ENCODE measurements at regions not wholly inside any gene's neighbourhood (a gene's known extent, or its start where the extent isn't known, plus 50 kb on each side); places are given as distances from the start of the nearest gene placed in this dataset.
"Not testable (repeated sequence)": the region's sequence is repeated elsewhere in the genome, so short reads cannot be mapped to it uniquely, and the experiment has no call there.

DNA sequence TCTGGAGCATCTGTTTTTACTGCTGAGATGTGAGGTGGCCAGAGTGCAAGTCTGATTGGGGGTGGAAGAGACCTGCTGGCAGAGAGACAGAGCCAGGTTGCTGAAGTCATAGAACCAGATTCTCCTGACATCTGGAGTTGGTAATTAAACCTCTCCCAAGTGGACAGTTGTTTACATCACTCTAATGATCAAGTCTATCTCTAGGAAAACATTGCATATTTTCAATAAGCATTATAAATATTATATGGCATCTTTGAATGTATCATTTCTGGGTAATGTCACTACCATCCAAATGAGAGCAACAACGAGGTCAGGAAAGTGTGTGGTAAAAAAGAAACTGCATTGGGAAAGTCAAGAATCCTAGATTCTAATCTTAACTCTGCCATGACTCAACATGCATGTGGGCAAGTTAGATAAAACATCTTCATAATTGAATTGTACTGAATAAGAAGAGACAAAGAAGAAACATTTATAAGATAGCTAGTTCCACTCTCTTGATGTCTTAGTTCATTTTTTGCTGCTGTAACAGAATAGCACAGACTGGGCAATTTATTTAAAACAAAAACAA, 351.2 kb upstream of the API5 start:
- H3K4me3 ChIP-seq (ENCODE audit: low read depth, low read length) = no peak overlapping the region
- no peak for DNase-seq (ENCODE audit: low read depth)

DNA sequence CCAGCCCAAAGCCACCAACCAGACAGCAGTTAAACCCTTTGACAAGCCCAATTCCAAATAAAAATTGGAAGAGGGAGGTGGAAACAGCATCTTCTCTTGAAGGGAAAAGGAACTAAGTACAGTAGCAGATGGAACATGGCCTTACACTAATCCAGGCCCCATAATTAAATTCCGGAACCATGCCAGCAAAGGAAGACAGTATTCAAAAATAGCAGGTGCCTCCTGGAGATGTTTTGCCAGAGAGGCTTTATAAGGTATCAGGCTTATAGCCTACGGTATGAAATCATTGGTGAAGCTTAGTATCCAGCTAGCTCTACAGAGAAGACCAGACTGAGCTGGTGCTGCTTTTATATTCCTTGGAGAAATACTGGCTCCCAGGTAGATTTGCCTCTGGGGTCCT, 344.1 kb upstream of the API5 start:
- H3K4me3 ChIP-seq (ENCODE audit: low read depth, low read length) = no peak overlapping the region
- DNase-seq (ENCODE audit: low read depth) = no peak

DNA sequence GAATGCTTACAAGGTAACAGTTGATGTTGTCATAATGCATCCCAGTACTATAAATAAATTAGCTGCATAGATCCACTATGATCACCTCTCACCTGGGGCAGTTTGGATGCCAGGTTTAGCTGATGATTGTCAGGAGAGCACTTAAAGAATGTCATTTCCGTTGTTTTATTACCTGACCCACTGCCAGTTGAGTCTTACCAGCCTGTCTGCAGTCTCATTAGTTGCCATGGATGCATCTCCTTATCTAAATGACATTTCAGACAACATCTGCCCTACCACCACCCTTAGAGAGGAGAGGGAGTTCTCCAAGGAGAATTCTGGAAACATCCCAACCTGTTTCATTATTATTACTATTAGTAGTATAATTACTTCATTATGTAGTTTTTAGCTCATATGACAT, 339.1 kb upstream of the API5 start:
- H3K4me3 ChIP-seq (ENCODE audit: low read depth, low read length) = no peak overlapping the region
- DNase-seq (ENCODE audit: low read depth) = no peak

- DNase-seq (ENCODE audit: low read depth) = no peak
- H3K4me3 ChIP-seq (ENCODE audit: low read depth, low read length) = no peak overlapping the region
Measured at GRCh38 chr11:42974510-42975179, 337.2 kb upstream of the API5 start.

GRCh38 chr11:42975180-42975529, 336.6 kb upstream of the API5 start:
- DNase-seq (ENCODE audit: low read depth) = no peak

GRCh38 chr11:42976636-42977217, 335.1 kb upstream of the API5 start:
- H3K4me3 ChIP-seq (ENCODE audit: low read depth, low read length) = no peak overlapping the region
- DNase-seq (ENCODE audit: low read depth) = no peak

More at GRCh38 chr11:42975180-42975529, 336.6 kb upstream of the API5 start:
- H3K4me3 ChIP-seq (ENCODE audit: low read depth, low read length) = no peak overlapping the region

GRCh38 chr11:42992594-42992993, 319.2 kb upstream of the API5 start:
- no peak overlapping the region for H3K4me3 ChIP-seq (ENCODE audit: low read depth, low read length)
- no peak for DNase-seq (ENCODE audit: low read depth)

DNA sequence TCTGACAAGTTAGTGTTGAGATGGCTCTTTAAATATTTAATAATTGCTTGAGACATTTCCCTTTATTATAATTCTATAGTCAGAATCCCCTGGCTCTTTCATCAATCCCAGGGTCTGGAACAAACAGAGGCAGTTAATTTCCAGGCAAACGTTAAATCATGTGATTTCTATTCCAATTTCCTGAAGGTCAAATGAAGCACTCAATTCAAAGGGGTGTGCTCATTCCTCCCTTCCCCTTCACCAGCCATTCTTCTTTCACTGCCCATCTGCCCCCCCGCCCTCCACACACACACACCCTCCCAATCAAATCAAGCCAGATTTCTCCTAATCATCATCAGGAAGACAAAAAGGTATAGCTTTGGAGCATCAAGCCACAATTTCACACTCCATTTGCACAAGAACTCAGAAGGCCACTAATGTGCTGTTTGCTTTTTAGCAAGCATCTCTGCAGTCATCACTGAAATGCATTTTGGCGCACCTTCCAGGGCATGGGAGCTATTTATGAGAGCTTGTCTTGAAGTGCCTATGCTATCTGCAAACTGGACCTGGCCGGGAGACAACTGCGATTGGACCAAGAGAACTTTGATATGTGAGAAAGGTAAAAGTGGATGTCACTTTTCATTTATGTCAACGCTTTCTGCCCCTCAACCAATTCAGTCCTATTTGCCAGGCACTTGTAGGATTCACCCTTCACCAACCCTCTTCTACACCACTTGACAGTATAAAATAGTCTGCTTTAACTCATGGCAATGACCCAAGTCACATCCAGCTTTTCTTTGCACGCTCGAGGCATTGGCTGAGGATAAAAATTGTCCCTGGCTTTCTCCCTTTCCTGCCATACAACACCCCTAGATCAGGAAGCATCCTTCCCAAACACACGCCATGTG, 315.1 kb upstream of the API5 start:
- H3K4me3 ChIP-seq (ENCODE audit: low read depth, low read length) = no peak overlapping the region
- DNase-seq (ENCODE audit: low read depth) = no peak

DNA sequence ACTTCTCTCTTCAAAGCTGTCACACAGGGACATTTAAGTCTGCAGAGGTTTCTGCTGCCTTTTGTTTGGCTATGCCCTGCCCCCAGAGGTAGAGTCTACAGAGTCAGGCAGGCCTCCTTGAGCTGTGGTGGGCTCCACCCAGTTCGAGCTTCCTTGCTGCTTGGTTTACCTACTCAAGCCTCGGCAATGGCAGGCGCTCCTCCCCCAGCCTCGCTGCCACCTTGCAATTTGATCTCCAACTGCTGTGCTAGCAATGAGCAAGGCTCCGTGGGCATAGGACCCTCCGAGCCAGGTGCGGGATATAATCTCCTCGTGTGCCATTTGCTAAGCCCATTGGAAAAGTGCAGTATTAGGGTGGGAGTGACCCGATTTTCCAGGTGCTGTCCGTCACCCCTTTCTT, 306.9 kb upstream of the API5 start:
- not testable (repeated sequence) for DNase-seq (ENCODE audit: low read depth); H3K4me3 ChIP-seq (ENCODE audit: low read depth, low read length)

- no peak for DNase-seq (ENCODE audit: low read depth)
- H3K4me3 ChIP-seq (ENCODE audit: low read depth, low read length) = no peak overlapping the region
Measured at GRCh38 chr11:43010042-43010441, 301.8 kb upstream of the API5 start.

GRCh38 chr11:43012606-43013005, 299.2 kb upstream of the API5 start:
- no peak for DNase-seq (ENCODE audit: low read depth)
- no peak overlapping the region for H3K4me3 ChIP-seq (ENCODE audit: low read depth, low read length)

- no peak overlapping the region for H3K4me3 ChIP-seq (ENCODE audit: low read depth, low read length)
- no peak for DNase-seq (ENCODE audit: low read depth)
Measured at GRCh38 chr11:43021466-43021865, 290.3 kb upstream of the API5 start.

DNA sequence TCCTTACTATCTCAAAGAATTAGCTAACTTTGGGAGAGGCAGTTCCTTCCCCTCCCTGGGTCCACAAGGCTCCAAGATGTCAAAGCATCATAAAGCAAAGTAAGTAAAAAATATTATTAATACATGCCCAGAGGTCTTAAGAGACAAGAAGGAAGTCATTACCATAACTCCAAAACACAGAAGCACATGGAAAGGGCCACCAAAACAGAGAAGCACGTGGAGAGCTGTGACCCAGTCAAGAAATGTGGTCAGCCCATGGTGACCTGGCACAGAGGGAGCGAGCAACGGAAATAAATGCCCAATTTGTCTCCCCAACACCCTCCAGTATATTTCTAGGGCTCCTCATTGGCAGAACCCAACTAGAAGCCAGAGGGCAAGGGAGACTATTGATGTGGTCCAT, 277.5 kb upstream of the API5 start:
- DNase-seq (ENCODE audit: low read depth) = no peak
- no peak overlapping the region for H3K4me3 ChIP-seq (ENCODE audit: low read depth, low read length)

DNA sequence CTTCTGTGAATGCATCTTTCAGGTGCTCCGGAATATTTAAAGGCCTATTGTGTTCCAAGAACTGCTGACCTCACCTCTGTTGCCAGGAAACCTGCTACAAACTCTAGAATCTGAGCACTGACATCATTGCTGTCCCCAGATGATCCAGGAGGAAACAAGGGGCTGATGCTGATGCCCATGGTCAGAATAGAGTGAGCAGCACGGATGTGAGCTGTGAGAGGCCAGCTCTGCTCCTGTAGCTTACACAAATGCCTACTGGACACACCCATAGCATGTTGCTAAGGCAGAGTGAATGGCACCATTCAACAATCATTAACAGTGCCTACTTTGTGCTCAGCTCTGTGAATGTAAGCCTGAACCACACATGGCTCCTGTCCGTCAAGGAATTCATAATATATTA, 276.7 kb upstream of the API5 start:
- H3K4me3 ChIP-seq (ENCODE audit: low read depth, low read length) = no peak overlapping the region
- DNase-seq (ENCODE audit: low read depth) = no peak

GRCh38 chr11:43053638-43054412, 258.0 kb upstream of the API5 start:
- no peak for DNase-seq (ENCODE audit: low read depth)
- no peak overlapping the region for H3K4me3 ChIP-seq (ENCODE audit: low read depth, low read length)

GRCh38 chr11:43067681-43068080, 244.1 kb upstream of the API5 start:
- DNase-seq (ENCODE audit: low read depth) = no peak
- H3K4me3 ChIP-seq (ENCODE audit: low read depth, low read length) = no peak overlapping the region

GRCh38 chr11:43071338-43071737, 240.5 kb upstream of the API5 start:
- DNase-seq (ENCODE audit: low read depth) = no peak
- no peak overlapping the region for H3K4me3 ChIP-seq (ENCODE audit: low read depth, low read length)

GRCh38 chr11:43072096-43072495, 239.7 kb upstream of the API5 start:
- no peak for DNase-seq (ENCODE audit: low read depth)
- no peak overlapping the region for H3K4me3 ChIP-seq (ENCODE audit: low read depth, low read length)

DNA sequence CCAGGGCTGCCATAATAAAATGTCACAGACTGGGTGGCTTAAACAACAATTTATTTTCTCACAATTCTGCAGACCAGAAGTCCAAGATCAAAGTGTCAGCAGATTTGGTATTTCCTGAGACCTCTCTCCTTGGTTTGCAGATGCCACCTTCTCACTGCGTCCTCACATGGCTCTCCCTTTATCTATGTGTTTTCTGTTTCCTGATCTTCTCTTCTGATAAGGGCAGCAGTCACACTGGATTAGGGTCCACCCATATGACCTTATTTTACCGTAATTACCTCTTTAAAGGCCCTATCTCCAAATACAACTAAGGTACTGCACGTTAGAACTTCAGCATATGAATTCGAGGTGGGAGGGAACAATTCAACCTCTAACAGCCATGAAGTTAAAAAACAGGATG, 238.9 kb upstream of the API5 start:
- no peak for DNase-seq (ENCODE audit: low read depth)

GRCh38 chr11:43074810-43075209, 237.0 kb upstream of the API5 start:
- DNase-seq (ENCODE audit: low read depth) = no peak

More for the DNA sequence above, 238.9 kb upstream of the API5 start:
- no peak overlapping the region for H3K4me3 ChIP-seq (ENCODE audit: low read depth, low read length)

More at GRCh38 chr11:43074810-43075209, 237.0 kb upstream of the API5 start:
- H3K4me3 ChIP-seq (ENCODE audit: low read depth, low read length) = no peak overlapping the region
